ENCODE measurements at regions not wholly inside any gene's neighbourhood (a gene's known extent, or its start where the extent isn't known, plus 50 kb on each side); places are given as distances from the start of the nearest gene placed in this dataset.

- H3K4me3 ChIP-seq, result no peak overlapping the region
- DNase-seq, result no peak
- H3K27me3 ChIP-seq, result no peaks in the 10 kb centered on the region
- intact Hi-C loops (cut with DNase I), result no loop called here
- no peak for ATAC-seq
- no peaks in the 10 kb centered on the region for H3K4me1 ChIP-seq
- no peak overlapping the region for H3K27ac ChIP-seq
- H3K9me3 ChIP-seq, result no peaks in the 10 kb centered on the region
- TF ChIP-seq, protein P1, sequence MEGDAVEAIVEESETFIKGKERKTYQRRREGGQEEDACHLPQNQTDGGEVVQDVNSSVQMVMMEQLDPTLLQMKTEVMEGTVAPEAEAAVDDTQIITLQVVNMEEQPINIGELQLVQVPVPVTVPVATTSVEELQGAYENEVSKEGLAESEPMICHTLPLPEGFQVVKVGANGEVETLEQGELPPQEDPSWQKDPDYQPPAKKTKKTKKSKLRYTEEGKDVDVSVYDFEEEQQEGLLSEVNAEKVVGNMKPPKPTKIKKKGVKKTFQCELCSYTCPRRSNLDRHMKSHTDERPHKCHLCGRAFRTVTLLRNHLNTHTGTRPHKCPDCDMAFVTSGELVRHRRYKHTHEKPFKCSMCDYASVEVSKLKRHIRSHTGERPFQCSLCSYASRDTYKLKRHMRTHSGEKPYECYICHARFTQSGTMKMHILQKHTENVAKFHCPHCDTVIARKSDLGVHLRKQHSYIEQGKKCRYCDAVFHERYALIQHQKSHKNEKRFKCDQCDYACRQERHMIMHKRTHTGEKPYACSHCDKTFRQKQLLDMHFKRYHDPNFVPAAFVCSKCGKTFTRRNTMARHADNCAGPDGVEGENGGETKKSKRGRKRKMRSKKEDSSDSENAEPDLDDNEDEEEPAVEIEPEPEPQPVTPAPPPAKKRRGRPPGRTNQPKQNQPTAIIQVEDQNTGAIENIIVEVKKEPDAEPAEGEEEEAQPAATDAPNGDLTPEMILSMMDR (IDR thresholded peaks at IDR 0.05), result no peak
- no peaks in the 10 kb centered on the region for H3K36me3 ChIP-seq
Measured at GRCh38 chr9:1845425-1845824, 169.7 kb upstream of the SMARCA2 start.

- no peak overlapping the region for H3K27ac ChIP-seq
- no peaks in the 10 kb centered on the region for H3K4me1 ChIP-seq
- no peak for ATAC-seq
- H3K9me3 ChIP-seq, result peaks cover 0 to under 1% of the 10 kb centered on the region in 2 donors
- TF ChIP-seq, protein P1 (IDR thresholded peaks at IDR 0.05), result no peak
- H3K36me3 ChIP-seq, result no peaks in the 10 kb centered on the region
- no peaks in the 10 kb centered on the region for H3K27me3 ChIP-seq
- no peak for DNase-seq
- no peak overlapping the region for H3K4me3 ChIP-seq
- intact Hi-C loops (cut with DNase I), result no loop called here
Measured at GRCh38 chr9:1855726-1856125, 159.4 kb upstream of the SMARCA2 start.

- H3K36me3 ChIP-seq, result no peaks in the 10 kb centered on the region
- ATAC-seq (no peak), DNase-seq (peak in 1 of 4 donors; percentile 43)
- TF ChIP-seq, protein P1 (IDR thresholded peaks at IDR 0.05), result no peak
- H3K27ac ChIP-seq, result no peak overlapping the region
- H3K4me1 ChIP-seq, result no peaks in the 10 kb centered on the region
- H3K27me3 ChIP-seq, result no peaks in the 10 kb centered on the region
- intact Hi-C loops (cut with DNase I), result no loop called here
- peaks cover 0 to 8% of the 10 kb centered on the region in 2 donors for H3K9me3 ChIP-seq
- no peak overlapping the region for H3K4me3 ChIP-seq
Measured at GRCh38 chr9:1857808-1858207, 157.3 kb upstream of the SMARCA2 start.

GRCh38 chr9:1869843-1870242 lies 145.3 kb upstream of the SMARCA2 start:
- ATAC-seq, result peak; percentile 74
- H3K4me1 ChIP-seq, result no peaks in the 10 kb centered on the region
- no peak overlapping the region for H3K4me3 ChIP-seq
- no peak overlapping the region for H3K27ac ChIP-seq
- TF ChIP-seq, protein P1 (IDR thresholded peaks at IDR 0.05), result peak; percentile 15 to 22
- no peaks in the 10 kb centered on the region for H3K36me3 ChIP-seq
- intact Hi-C loops (cut with DNase I), result no loop called here
- H3K9me3 ChIP-seq, result no peaks in the 10 kb centered on the region
- H3K27me3 ChIP-seq, result no peaks in the 10 kb centered on the region
- peak in 1 of 4 donors; percentile 24 for DNase-seq

GRCh38 chr9:1870915-1871314 lies 144.2 kb upstream of the SMARCA2 start:
- ATAC-seq (no peak), DNase-seq (no peak)
- no peak overlapping the region for H3K4me3 ChIP-seq
- no peaks in the 10 kb centered on the region for H3K4me1 ChIP-seq
- H3K9me3 ChIP-seq, result no peaks in the 10 kb centered on the region
- intact Hi-C loops (cut with DNase I), result no loop called here
- H3K36me3 ChIP-seq, result no peaks in the 10 kb centered on the region
- TF ChIP-seq, protein P1 (IDR thresholded peaks at IDR 0.05), result no peak
- H3K27me3 ChIP-seq, result no peaks in the 10 kb centered on the region
- H3K27ac ChIP-seq, result no peak overlapping the region

Data from left lung (tissue), 4 donors.